Neural cell (in vitro differentiated cells): ENCODE measurements at regions not wholly inside any gene's neighbourhood (a gene's known extent, or its start where the extent isn't known, plus 50 kb on each side); places are given as distances from the start of the nearest gene placed in this dataset.

Source experiments
- H2AFZ ChIP-seq: fragments of 200-600, 300-800 bp; sonication (generic), shearing (Covaris generic); 2 replicates; pipeline ENCODE4 v1.6.0; 2014; ENCODE audit warnings: low read depth, mild to moderate bottlenecking, antibody characterized with exemption, low read length, moderate library complexity
- H3F3A ChIP-seq: fragments of 200-600 bp; shearing (Covaris generic); 2 replicates; pipeline ENCODE4 v1.6.1; 2016; ENCODE audit warnings: mild to moderate bottlenecking, moderate library complexity, mixed read lengths, antibody characterized with exemption, low read length; ENCODE audit not compliant: insufficient read depth, poor library complexity, severe bottlenecking
- H3K27ac ChIP-seq: fragments of 200-600, 300-800 bp; sonication (generic), shearing (Covaris generic); 2 replicates; pipeline ENCODE4 v1.5.1; 2014; ENCODE audit warnings: mild to moderate bottlenecking, low read length, moderate library complexity
- H3K27me3 ChIP-seq: fragments of 300-800, 200-600 bp; sonication (generic), shearing (Covaris generic); 2 replicates; pipeline ENCODE4 v1.6.0; 2014; ENCODE audit warnings: mild to moderate bottlenecking, low read depth, low read length, moderate library complexity; ENCODE audit not compliant: insufficient read depth
- H3K36me3 ChIP-seq: fragments of 300-800, 200-600 bp; sonication (generic), shearing (Covaris generic); 2 replicates; pipeline ENCODE4 v1.5.1; 2014; ENCODE audit warnings: mild to moderate bottlenecking, antibody characterized with exemption, low read length, moderate library complexity; ENCODE audit not compliant: insufficient read depth
- H3K4me2 ChIP-seq: fragments of 300-800, 200-600 bp; sonication (generic), shearing (Covaris generic); 2 replicates; pipeline ENCODE4 v1.6.0; 2014; ENCODE audit warnings: mild to moderate bottlenecking, low read length
- H3K4me3 ChIP-seq: fragments of 300-800, 200-600 bp; sonication (generic), shearing (Covaris generic); 2 replicates; pipeline ENCODE4 v1.5.1; 2014; ENCODE audit warnings: mild to moderate bottlenecking, low read length, moderate library complexity
- H3K79me2 ChIP-seq: fragments of 200-600 bp; shearing (Covaris generic); replicated peaks from 2 replicates; pipeline ENCODE4 v1.6.0; 2014; ENCODE audit warnings: mild to moderate bottlenecking, low read length, moderate library complexity; ENCODE audit not compliant: insufficient read depth
- H3K9ac ChIP-seq: fragments of 300-800, 200-600 bp; sonication (generic), shearing (Covaris generic); 2 replicates; pipeline ENCODE4 v1.6.1; 2016; ENCODE audit warnings: mild to moderate bottlenecking, low read length, mixed read lengths
- H3K9me2 ChIP-seq: fragments of 200-600 bp; shearing (Covaris generic); 2 replicates; pipeline ENCODE4 v1.6.1; 2016; ENCODE audit warnings: mild to moderate bottlenecking, low read length, mixed read lengths; ENCODE audit not compliant: insufficient read depth
- H3K9me3 ChIP-seq: fragments of 200-600, 300-800 bp; sonication (generic), shearing (Covaris generic); 2 replicates; pipeline ENCODE4 v1.6.1; 2016; ENCODE audit warnings: mild to moderate bottlenecking, mixed run types, low read length, moderate library complexity, mixed read lengths
- H4K20me1 ChIP-seq: fragments of 200-600 bp; shearing (Covaris generic); 2 replicates; pipeline ENCODE4 v1.6.1; 2016; ENCODE audit warnings: mild to moderate bottlenecking, mixed run types; ENCODE audit not compliant: insufficient read depth
- EP300 ChIP-seq: fragments of 450-650 bp; conservative IDR thresholded peaks from 2 replicates; pipeline ENCODE4 v1.6.1; 2014; ENCODE audit warnings: antibody characterized with exemption, mild to moderate bottlenecking, moderate library complexity; ENCODE audit not compliant: poor library complexity, severe bottlenecking
- EZH2 ChIP-seq: fragments of 200-600, 300-800 bp; shearing (Covaris generic), sonication (generic); IDR thresholded peaks from 2 replicates; pipeline ENCODE4 v1.6.1; 2014; ENCODE audit warnings: antibody characterized with exemption, low read length, borderline replicate concordance, mild to moderate bottlenecking; ENCODE audit not compliant: insufficient read depth, poor library complexity, severe bottlenecking
- MXI1 ChIP-seq: fragments of 450-650 bp; conservative IDR thresholded peaks from 2 replicates; pipeline ENCODE4 v1.6.1; 2014; ENCODE audit warnings: antibody characterized with exemption, mild to moderate bottlenecking; ENCODE audit not compliant: poor library complexity, severe bottlenecking
- RAD21 ChIP-seq: fragments of 450-650 bp; conservative IDR thresholded peaks from 2 replicates; pipeline ENCODE4 v1.6.1; 2014; ENCODE audit warnings: antibody characterized with exemption, mild to moderate bottlenecking, moderate library complexity
- SMC3 ChIP-seq: fragments of 450-650 bp; conservative IDR thresholded peaks from 2 replicates; pipeline ENCODE4 v1.6.1; 2014; ENCODE audit warnings: antibody characterized with exemption, mild to moderate bottlenecking, moderate library complexity; ENCODE audit not compliant: poor library complexity
- TAF1 ChIP-seq: IDR thresholded peaks from 2 replicates; pipeline ENCODE4 v1.6.1; 2012; ENCODE audit warnings: low read depth
- TF ChIP-seq, protein P1 (sequence below): IDR thresholded peaks from 2 replicates; pipeline ENCODE4 v1.6.1; 2012; ENCODE audit warnings: borderline replicate concordance
- TF ChIP-seq, protein P2 (sequence below): fragments of 450-650 bp; IDR thresholded peaks from 2 replicates; pipeline ENCODE4 v1.5.1; 2014; ENCODE audit warnings: antibody characterized with exemption, mild to moderate bottlenecking, moderate library complexity; ENCODE audit not compliant: poor library complexity, severe bottlenecking

DNA sequence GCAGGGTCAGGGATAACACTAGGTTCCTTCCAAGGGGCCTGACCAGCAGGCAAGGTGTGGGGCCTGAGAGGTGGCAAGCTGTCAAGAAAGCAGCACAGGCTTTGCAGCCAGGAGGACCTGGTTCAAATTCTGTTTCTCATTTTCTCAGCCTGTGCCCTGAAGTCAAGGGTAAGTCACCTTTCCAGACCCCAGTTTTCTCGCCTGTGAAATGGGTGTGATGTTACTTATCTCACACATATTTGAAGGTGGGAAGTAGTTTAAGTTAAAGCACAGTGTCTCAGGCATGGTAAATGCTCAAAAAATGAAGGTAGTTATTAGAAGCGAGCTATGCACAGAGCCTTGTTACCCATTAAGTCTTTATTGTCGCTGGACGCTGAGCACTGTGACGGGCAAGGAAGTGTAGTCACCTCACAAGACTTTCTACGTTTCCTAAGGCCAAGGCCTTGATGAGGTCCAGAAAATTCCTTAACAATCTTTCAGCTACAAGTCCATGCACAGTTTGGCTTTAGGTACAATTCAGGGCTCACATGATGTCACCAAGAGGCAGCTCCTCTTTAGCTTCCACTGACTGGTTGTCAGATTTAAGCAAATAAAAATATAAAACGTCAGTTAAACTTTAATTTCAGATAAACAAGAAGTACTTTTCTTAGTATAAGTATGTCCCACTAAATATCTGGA is 522.6 kb upstream of the PROK2 start:
- Histone ChIP-seq H3K4me3 (no peak overlapping the region), H3F3A (no peaks in the 10 kb centered on the region), H3K27me3 (no peaks in the 10 kb centered on the region), H3K79me2 (no peaks in the 10 kb centered on the region), H3K9me3 (no peaks in the 10 kb centered on the region), H4K20me1 (no peaks in the 10 kb centered on the region), H3K4me2 (no peak overlapping the region), H3K9me2 (no peaks in the 10 kb centered on the region), H3K9ac (no peak overlapping the region), H3K36me3 (no peaks in the 10 kb centered on the region), H3K27ac (no peak overlapping the region), H2AFZ (no peak overlapping the region)
- TF ChIP-seq RAD21 (no peak), TAF1 (no peak), SMC3 (no peak), EZH2 (no peak), EP300 (no peak), MXI1 (no peak)
- TF ChIP-seq, protein P1, sequence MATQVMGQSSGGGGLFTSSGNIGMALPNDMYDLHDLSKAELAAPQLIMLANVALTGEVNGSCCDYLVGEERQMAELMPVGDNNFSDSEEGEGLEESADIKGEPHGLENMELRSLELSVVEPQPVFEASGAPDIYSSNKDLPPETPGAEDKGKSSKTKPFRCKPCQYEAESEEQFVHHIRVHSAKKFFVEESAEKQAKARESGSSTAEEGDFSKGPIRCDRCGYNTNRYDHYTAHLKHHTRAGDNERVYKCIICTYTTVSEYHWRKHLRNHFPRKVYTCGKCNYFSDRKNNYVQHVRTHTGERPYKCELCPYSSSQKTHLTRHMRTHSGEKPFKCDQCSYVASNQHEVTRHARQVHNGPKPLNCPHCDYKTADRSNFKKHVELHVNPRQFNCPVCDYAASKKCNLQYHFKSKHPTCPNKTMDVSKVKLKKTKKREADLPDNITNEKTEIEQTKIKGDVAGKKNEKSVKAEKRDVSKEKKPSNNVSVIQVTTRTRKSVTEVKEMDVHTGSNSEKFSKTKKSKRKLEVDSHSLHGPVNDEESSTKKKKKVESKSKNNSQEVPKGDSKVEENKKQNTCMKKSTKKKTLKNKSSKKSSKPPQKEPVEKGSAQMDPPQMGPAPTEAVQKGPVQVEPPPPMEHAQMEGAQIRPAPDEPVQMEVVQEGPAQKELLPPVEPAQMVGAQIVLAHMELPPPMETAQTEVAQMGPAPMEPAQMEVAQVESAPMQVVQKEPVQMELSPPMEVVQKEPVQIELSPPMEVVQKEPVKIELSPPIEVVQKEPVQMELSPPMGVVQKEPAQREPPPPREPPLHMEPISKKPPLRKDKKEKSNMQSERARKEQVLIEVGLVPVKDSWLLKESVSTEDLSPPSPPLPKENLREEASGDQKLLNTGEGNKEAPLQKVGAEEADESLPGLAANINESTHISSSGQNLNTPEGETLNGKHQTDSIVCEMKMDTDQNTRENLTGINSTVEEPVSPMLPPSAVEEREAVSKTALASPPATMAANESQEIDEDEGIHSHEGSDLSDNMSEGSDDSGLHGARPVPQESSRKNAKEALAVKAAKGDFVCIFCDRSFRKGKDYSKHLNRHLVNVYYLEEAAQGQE: no peak
- TF ChIP-seq, protein P2, sequence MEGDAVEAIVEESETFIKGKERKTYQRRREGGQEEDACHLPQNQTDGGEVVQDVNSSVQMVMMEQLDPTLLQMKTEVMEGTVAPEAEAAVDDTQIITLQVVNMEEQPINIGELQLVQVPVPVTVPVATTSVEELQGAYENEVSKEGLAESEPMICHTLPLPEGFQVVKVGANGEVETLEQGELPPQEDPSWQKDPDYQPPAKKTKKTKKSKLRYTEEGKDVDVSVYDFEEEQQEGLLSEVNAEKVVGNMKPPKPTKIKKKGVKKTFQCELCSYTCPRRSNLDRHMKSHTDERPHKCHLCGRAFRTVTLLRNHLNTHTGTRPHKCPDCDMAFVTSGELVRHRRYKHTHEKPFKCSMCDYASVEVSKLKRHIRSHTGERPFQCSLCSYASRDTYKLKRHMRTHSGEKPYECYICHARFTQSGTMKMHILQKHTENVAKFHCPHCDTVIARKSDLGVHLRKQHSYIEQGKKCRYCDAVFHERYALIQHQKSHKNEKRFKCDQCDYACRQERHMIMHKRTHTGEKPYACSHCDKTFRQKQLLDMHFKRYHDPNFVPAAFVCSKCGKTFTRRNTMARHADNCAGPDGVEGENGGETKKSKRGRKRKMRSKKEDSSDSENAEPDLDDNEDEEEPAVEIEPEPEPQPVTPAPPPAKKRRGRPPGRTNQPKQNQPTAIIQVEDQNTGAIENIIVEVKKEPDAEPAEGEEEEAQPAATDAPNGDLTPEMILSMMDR: no peak

DNA sequence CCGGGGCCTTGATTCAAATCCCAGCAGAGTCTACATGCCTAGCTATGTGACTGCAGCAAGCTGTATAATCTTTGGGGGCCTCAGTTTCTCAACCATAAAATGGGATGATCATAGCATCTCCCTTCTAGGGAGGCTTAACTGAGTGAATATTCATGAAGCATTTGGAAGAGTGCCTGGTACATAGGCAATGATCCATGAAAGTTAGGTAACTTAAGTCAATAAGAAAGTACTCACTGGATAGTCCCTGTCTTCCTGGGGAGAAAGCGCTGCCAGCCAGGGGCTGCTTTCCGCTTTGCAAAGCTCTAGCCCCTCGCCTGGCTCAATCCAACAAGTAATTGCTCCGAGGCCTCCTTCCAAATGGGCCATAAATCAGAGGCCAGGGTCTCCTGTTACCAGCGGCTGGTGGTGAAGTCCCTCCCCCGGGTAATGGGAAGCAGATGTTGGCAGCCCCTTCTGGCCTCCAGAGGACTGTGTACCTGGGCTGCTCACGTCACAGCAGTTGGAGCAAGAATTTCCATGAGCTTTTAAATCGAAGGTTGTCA is 521.9 kb upstream of the PROK2 start:
- TF ChIP-seq, protein P1: no peak
- no peak for TF ChIP-seq RAD21
- H3K4me2 ChIP-seq: no peak overlapping the region
- no peaks in the 10 kb centered on the region for H3F3A ChIP-seq
- H2AFZ ChIP-seq: no peak overlapping the region
- H3K27me3 ChIP-seq: no peaks in the 10 kb centered on the region
- no peak overlapping the region for H3K27ac ChIP-seq
- H3K79me2 ChIP-seq: no peaks in the 10 kb centered on the region
- H3K4me3 ChIP-seq: no peak overlapping the region
- H3K36me3 ChIP-seq: no peaks in the 10 kb centered on the region
- no peak overlapping the region for H3K9ac ChIP-seq
- H3K9me3 ChIP-seq: no peaks in the 10 kb centered on the region
- H4K20me1 ChIP-seq: no peaks in the 10 kb centered on the region
- no peaks in the 10 kb centered on the region for H3K9me2 ChIP-seq
